Fibroblast of skin of back (primary cell): ENCODE measurements at regions not wholly inside any gene's neighbourhood (a gene's known extent, or its start where the extent isn't known, plus 50 kb on each side); places are given as distances from the start of the nearest gene placed in this dataset.
A peak's percentile ranks its signal among the peaks of the same experiment; 100 is the strongest.

Source experiments
- DNase-seq: peaks from one replicate; pipeline ENCODE4 v3.0.0-alpha.2; 2013

- DNase-seq = no peak
These were observed 60.4 kb upstream of the HAO2 start for GRCh38 chr1:119308130-119308700.

GRCh38 chr1:119308806-119309205 lies 59.8 kb upstream of the HAO2 start:
- DNase-seq = no peak

GRCh38 chr1:119310301-119310700 lies 58.3 kb upstream of the HAO2 start:
- DNase-seq = no peak

GRCh38 chr1:119312500-119312899 lies 56.1 kb upstream of the HAO2 start:
- no peak for DNase-seq

GRCh38 chr1:119314001-119314796 lies 54.4 kb upstream of the HAO2 start:
- DNase-seq = peak; percentile 30

GRCh38 chr1:119316870-119317416 lies 51.6 kb upstream of the HAO2 start:
- no peak for DNase-seq

GRCh38 chr1:119318466-119319309 lies 49.9 kb upstream of the HAO2 start:
- DNase-seq = no peak
